ENCODE measurements at regions not wholly inside any gene's neighbourhood (a gene's known extent, or its start where the extent isn't known, plus 50 kb on each side); places are given as distances from the start of the nearest gene placed in this dataset.

GRCh38 chr17:34736611-34737010 is 157.2 kb downstream of the TMEM132E start:
- Histone ChIP-seq H3K4me2 (no peak overlapping the region), H3K79me2 (replicated peaks; ENCODE audit: insufficient read depth) (no peaks in the 10 kb centered on the region), H2AFZ (no peak overlapping the region), H3K27ac (ENCODE audit: low read depth) (no peak overlapping the region), H3K4me1 (ENCODE audit: insufficient read depth) (peaks cover 11% of the 10 kb centered on the region), H3K4me3 (no peak overlapping the region), H3K27me3 (ENCODE audit: insufficient read depth) (no peaks in the 10 kb centered on the region), H3F3A (replicated peaks; ENCODE audit: low read depth) (no peaks in the 10 kb centered on the region), H4K20me1 (replicated peaks; ENCODE audit: insufficient read depth) (no peaks in the 10 kb centered on the region), H3K9me2 (ENCODE audit: insufficient read depth) (0 out of 2 replicates have a peak, but pooled peaks cover 4% of the 10 kb centered on the region), H3K36me3 (ENCODE audit: insufficient read depth) (no peaks in the 10 kb centered on the region)
- Mint-ChIP-seq H3K9me3 (peaks cover under 1% of the 10 kb centered on the region; the same call in 1 of the 3 replicates), H3K27me3 (ENCODE audit: insufficient read depth, low read depth, poor library complexity) (peaks cover 2% of the 10 kb centered on the region), H3K36me3 (ENCODE audit: low read depth) (no peaks in the 10 kb centered on the region; the same call in 2 of the 3 replicates), H3K4me1 (peaks cover 8% of the 10 kb centered on the region), H3K27ac (no peak overlapping the region), H3K4me3 (no peak overlapping the region)
- TF ChIP-seq ETS1 (IDR thresholded peaks at IDR 0.05) (no peak), STAT1 (IDR thresholded peaks at IDR 0.05; ENCODE audit: unreplicated experiment) (no peak), CTCF (conservative IDR thresholded peaks at IDR 0.05; ENCODE audit: low read depth in 2 of 2) (no peak), CREB1 (CRISPR knock-in tag; IDR thresholded peaks at IDR 0.05; ENCODE audit: low read depth) (no peak), EZH2 (IDR thresholded peaks at IDR 0.05; ENCODE audit: low read depth, unreplicated experiment) (no peak), REST (IDR thresholded peaks at IDR 0.05; ENCODE audit: unreplicated experiment) (no peak), ZNF114 (CRISPR knock-in tag; IDR thresholded peaks at IDR 0.05) (no peak), NANOG (IDR thresholded peaks at IDR 0.05; ENCODE audit: borderline replicate concordance) (no peak), ZNF331 (CRISPR knock-in tag; IDR thresholded peaks at IDR 0.05; ENCODE audit: low read depth) (no peak), JUNB (IDR thresholded peaks at IDR 0.05; ENCODE audit: unreplicated experiment) (no peak), POLR2AphosphoS5 (IDR thresholded peaks at IDR 0.05; ENCODE audit: low read depth) (no peak)
- ATAC-seq (no peak), DNase-seq (ENCODE audit: low spot score) (no peak)
